Loucy (cell line): ENCODE measurements at regions not wholly inside any gene's neighbourhood (a gene's known extent, or its start where the extent isn't known, plus 50 kb on each side); places are given as distances from the start of the nearest gene placed in this dataset.

Experiments
- H2AFZ ChIP-seq: fragments of 200-600 bp; sonication (generic); 2 replicates; pipeline ENCODE4 v1.6.0; 2016; ENCODE audit warnings: antibody characterized with exemption, mild to moderate bottlenecking, low read length, moderate library complexity
- H3F3A ChIP-seq: fragments of 200-600 bp; 2 replicates; pipeline ENCODE4 v1.6.0; 2016; ENCODE audit warnings: antibody characterized with exemption, low read depth, mild to moderate bottlenecking
- H3K27me3 ChIP-seq: fragments of 200-600 bp; sonication (generic); 2 replicates; pipeline ENCODE4 v1.6.1; 2014; ENCODE audit warnings: low read length, mild to moderate bottlenecking; ENCODE audit not compliant: insufficient read depth, poor library complexity, severe bottlenecking
- H3K36me3 ChIP-seq: fragments of 200-600 bp; sonication (generic); 2 replicates; pipeline ENCODE4 v1.6.1; 2016; ENCODE audit warnings: low read length; ENCODE audit not compliant: insufficient read depth
- H3K4me1 ChIP-seq: fragments of 200-600 bp; sonication (generic); 2 replicates; pipeline ENCODE4 v1.5.1; 2014; ENCODE audit warnings: low read length, mild to moderate bottlenecking; ENCODE audit not compliant: insufficient read depth, poor library complexity, severe bottlenecking
- H3K4me2 ChIP-seq: fragments of 200-600 bp; sonication (generic); 2 replicates; pipeline ENCODE4 v1.6.0; 2014; ENCODE audit warnings: antibody characterized with exemption, low read length, low read depth, mild to moderate bottlenecking; ENCODE audit not compliant: poor library complexity, severe bottlenecking
- H3K4me3 ChIP-seq: fragments of 200-600 bp; sonication (generic); 2 replicates; pipeline ENCODE4 v1.5.1; 2014; ENCODE audit warnings: low read length, mild to moderate bottlenecking, mixed read lengths; ENCODE audit not compliant: poor library complexity, severe bottlenecking
- H3K79me2 ChIP-seq: fragments of 200-600 bp; sonication (generic); 2 replicates; pipeline ENCODE4 v1.6.1; 2014; ENCODE audit warnings: low read length; ENCODE audit not compliant: insufficient read depth
- H3K9ac ChIP-seq: fragments of 200-600 bp; sonication (generic); 2 replicates; pipeline ENCODE4 v1.6.0; 2014; ENCODE audit warnings: mild to moderate bottlenecking, low read depth, low read length, moderate library complexity; ENCODE audit not compliant: poor library complexity, severe bottlenecking
- H3K9me2 ChIP-seq: fragments of 200-600 bp; sonication (generic); replicated peaks from 2 replicates; pipeline ENCODE4 v1.6.1; 2016; ENCODE audit warnings: low read depth, low read length, mixed read lengths
- H3K9me3 ChIP-seq: fragments of 200-600 bp; sonication (generic); 2 replicates; pipeline ENCODE4 v1.6.1; 2014; ENCODE audit warnings: mild to moderate bottlenecking, antibody characterized with exemption, low read length, low read depth; ENCODE audit not compliant: insufficient read depth
- H4K20me1 ChIP-seq: fragments of 200-600 bp; sonication (generic); 2 replicates; pipeline ENCODE4 v1.6.0; 2014; ENCODE audit warnings: antibody characterized with exemption, low read length, mild to moderate bottlenecking; ENCODE audit not compliant: insufficient read depth, poor library complexity, severe bottlenecking
- EZH2phosphoT487 ChIP-seq: fragments of 200-600 bp; IDR thresholded peaks from 2 replicates; pipeline ENCODE4 v1.6.1; 2018; ENCODE audit warnings: antibody characterized with exemption, mild to moderate bottlenecking, moderate library complexity, borderline replicate concordance
- TF ChIP-seq, protein P1 (sequence below): fragments of 200-600 bp; sonication (generic); conservative IDR thresholded peaks from 2 replicates; pipeline ENCODE4 v1.5.1; 2014; ENCODE audit warnings: mild to moderate bottlenecking, antibody characterized with exemption, low read length

- Histone ChIP-seq H3K27me3 (no peaks in the 10 kb centered on the region), H4K20me1 (no peaks in the 10 kb centered on the region), H2AFZ (no peak overlapping the region), H3F3A (no peaks in the 10 kb centered on the region), H3K36me3 (no peaks in the 10 kb centered on the region), H3K9me2 (no peaks in the 10 kb centered on the region), H3K4me1 (no peaks in the 10 kb centered on the region), H3K4me2 (no peak overlapping the region), H3K9me3 (no peaks in the 10 kb centered on the region), H3K9ac (no peak overlapping the region), H3K4me3 (no peak overlapping the region), H3K79me2 (no peaks in the 10 kb centered on the region)
- TF ChIP-seq EZH2phosphoT487 = no peak
- TF ChIP-seq, protein P1, sequence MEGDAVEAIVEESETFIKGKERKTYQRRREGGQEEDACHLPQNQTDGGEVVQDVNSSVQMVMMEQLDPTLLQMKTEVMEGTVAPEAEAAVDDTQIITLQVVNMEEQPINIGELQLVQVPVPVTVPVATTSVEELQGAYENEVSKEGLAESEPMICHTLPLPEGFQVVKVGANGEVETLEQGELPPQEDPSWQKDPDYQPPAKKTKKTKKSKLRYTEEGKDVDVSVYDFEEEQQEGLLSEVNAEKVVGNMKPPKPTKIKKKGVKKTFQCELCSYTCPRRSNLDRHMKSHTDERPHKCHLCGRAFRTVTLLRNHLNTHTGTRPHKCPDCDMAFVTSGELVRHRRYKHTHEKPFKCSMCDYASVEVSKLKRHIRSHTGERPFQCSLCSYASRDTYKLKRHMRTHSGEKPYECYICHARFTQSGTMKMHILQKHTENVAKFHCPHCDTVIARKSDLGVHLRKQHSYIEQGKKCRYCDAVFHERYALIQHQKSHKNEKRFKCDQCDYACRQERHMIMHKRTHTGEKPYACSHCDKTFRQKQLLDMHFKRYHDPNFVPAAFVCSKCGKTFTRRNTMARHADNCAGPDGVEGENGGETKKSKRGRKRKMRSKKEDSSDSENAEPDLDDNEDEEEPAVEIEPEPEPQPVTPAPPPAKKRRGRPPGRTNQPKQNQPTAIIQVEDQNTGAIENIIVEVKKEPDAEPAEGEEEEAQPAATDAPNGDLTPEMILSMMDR = no peak
Observed at GRCh38 chr1:182166321-182166720, 104.8 kb upstream of the ZNF648 start.

DNA sequence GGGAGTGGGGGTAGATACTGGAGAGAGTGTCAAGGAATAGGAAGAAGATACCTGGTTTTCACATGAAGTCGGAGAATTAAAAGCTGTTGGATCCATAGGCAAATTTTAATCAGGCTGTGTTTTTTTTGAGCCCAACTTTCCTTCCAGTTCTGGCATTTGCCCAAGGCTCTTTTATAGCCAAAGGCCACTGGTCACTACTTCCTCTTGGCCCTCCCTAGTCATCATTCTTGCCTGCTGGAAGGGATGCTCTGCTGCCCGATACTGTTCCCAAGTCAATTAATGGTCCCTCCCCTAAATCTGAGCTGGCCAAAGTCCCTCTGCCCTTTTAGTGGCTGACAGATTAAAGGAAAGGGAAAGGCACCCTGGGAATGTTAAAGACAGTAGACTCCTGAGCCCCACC is 102.8 kb upstream of the ZNF648 start:
- H3K9me2 ChIP-seq = no peaks in the 10 kb centered on the region
- no peak overlapping the region for H3K4me2 ChIP-seq
- no peak overlapping the region for H3K4me3 ChIP-seq
- no peaks in the 10 kb centered on the region for H3K36me3 ChIP-seq
- H3K27me3 ChIP-seq = no peaks in the 10 kb centered on the region
- no peaks in the 10 kb centered on the region for H4K20me1 ChIP-seq
- H2AFZ ChIP-seq = no peak overlapping the region
- no peaks in the 10 kb centered on the region for H3K4me1 ChIP-seq
- no peak overlapping the region for H3K9ac ChIP-seq
- H3K9me3 ChIP-seq = peaks cover 8% of the 10 kb centered on the region; the same call in 1 of the 2 replicates
- no peak for TF ChIP-seq EZH2phosphoT487
- TF ChIP-seq, protein P1 = no peak
- no peaks in the 10 kb centered on the region for H3K79me2 ChIP-seq
- no peaks in the 10 kb centered on the region for H3F3A ChIP-seq

DNA sequence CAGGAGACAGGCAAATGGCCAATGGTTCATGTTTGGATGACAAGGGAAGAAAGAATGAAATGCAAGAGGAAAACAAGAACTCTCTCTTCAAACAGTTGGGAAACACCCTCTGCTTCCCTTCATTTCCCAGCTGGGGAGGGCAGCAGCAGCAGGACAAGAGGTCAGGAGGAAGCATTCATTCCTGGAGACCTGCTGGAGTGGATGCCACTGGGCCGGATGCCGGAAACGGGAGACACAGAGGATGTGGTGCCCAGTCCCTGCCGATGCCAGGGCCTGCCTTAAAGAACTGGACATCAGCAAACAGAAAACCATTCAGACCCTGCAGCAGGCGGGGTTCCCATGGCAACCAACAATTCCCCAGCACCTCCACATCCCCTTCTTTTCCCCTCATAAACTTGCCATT is 102.3 kb upstream of the ZNF648 start:
- H3K9ac ChIP-seq = no peak overlapping the region
- peaks cover 8% of the 10 kb centered on the region; the same call in 1 of the 2 replicates for H3K9me3 ChIP-seq
- no peak overlapping the region for H3K4me3 ChIP-seq
- no peaks in the 10 kb centered on the region for H3K36me3 ChIP-seq
- H3K79me2 ChIP-seq = no peaks in the 10 kb centered on the region
- no peaks in the 10 kb centered on the region for H3K9me2 ChIP-seq
- no peak overlapping the region for H3K4me2 ChIP-seq
- no peaks in the 10 kb centered on the region for H3F3A ChIP-seq
- no peaks in the 10 kb centered on the region for H3K27me3 ChIP-seq
- H4K20me1 ChIP-seq = no peaks in the 10 kb centered on the region
- TF ChIP-seq, protein P1 = no peak
- TF ChIP-seq EZH2phosphoT487 = no peak
- H2AFZ ChIP-seq = no peak overlapping the region
- H3K4me1 ChIP-seq = no peaks in the 10 kb centered on the region
